Heart left ventricle (tissue), 13 donors: ENCODE measurements at regions not wholly inside any gene's neighbourhood (a gene's known extent, or its start where the extent isn't known, plus 50 kb on each side); places are given as distances from the start of the nearest gene placed in this dataset.

Experiments
- POLR2A ChIP-seq, 2 donors: fragments of 450-650 bp; IDR thresholded peaks; one replicate each; pipeline ENCODE4 v1.6.1; 2017; ENCODE audit warnings: antibody characterized with exemption in 2 of 2, mild to moderate bottlenecking in 2 of 2, moderate library complexity in 2 of 2
- TF ChIP-seq, protein P1 (sequence below), 12 donors: fragments of 200-600 bp; sonication (generic) in 4 of 12; IDR thresholded peaks; one replicate each; pipeline versions ENCODE4 v1.5.0 to v1.8.0; 2018 to 2022; ENCODE audit warnings: antibody characterized with exemption in 12 of 12, mild to moderate bottlenecking in 5 of 12
- donor health status: ischemic (EF 13 %, LVEDD 7.1; RV severe dilation, severe dysfunction).
- donor health status: DM: no; HTN: yes; CAD: no.
- donor health status: DM: no; HTN: no; CAD: no.
- donor health status: ischemic (EF 25% LVEDD 6.9; RV normal size, moderate dysfunction).
- donor health status: ischemic (EF 25% LVEDD 5.7; RV mildly dilated, moderate dysfunction).
- donor health status: ischemic (EF 35%, LVEDD 5.7; RV mildly dilated, moderate dysfunction).
- donor health status: nonischemic (EF 11% LVEDD 7.7; RV severe dilation, severe dysfunction).
- donor health status: DM: yes; HTN: yes; CAD: no.
- donor health status: PGD.
- donor health status: ischemic (EF 29% LVEDD 5.4; RV normal size, mild dysfunction).
- donor health status: nonischemic (EF 23%, LVEDD 6.1; RV moderate dilation, normal function).

DNA sequence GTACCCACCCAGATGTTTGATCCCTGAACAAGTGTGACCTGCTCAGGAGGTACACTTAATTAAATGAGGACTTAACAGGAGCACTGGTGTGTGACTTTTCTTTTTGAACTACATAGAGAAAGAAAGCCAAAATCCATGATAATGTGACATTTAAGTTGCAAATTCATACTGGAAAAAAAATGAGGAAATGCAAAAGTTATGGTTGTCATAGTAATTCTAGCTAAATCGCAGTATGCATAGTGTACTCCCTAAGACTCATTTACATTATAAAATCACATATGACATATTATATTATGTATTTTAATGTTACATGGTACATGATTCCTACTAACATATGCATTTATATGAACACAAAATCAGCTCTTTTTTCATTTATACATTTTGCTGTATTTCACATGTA lies 92.0 kb upstream of the PCSK5 start:
- TF ChIP-seq, protein P1, sequence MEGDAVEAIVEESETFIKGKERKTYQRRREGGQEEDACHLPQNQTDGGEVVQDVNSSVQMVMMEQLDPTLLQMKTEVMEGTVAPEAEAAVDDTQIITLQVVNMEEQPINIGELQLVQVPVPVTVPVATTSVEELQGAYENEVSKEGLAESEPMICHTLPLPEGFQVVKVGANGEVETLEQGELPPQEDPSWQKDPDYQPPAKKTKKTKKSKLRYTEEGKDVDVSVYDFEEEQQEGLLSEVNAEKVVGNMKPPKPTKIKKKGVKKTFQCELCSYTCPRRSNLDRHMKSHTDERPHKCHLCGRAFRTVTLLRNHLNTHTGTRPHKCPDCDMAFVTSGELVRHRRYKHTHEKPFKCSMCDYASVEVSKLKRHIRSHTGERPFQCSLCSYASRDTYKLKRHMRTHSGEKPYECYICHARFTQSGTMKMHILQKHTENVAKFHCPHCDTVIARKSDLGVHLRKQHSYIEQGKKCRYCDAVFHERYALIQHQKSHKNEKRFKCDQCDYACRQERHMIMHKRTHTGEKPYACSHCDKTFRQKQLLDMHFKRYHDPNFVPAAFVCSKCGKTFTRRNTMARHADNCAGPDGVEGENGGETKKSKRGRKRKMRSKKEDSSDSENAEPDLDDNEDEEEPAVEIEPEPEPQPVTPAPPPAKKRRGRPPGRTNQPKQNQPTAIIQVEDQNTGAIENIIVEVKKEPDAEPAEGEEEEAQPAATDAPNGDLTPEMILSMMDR (IDR thresholded peaks at IDR 0.05): no peak
- TF ChIP-seq POLR2A (IDR thresholded peaks at IDR 0.05): no peak
